HG02763 (cell line): ENCODE measurements at regions not wholly inside any gene's neighbourhood (a gene's known extent, or its start where the extent isn't known, plus 50 kb on each side); places are given as distances from the start of the nearest gene placed in this dataset.

Experiments
- ATAC-seq: cut with Tn5 transposase; IDR thresholded peaks from one replicate; pipeline ENCODE4 v1.9.1; 2021; ENCODE audit warnings: mild to moderate bottlenecking, moderate library complexity; ENCODE audit not compliant: unreplicated experiment

GRCh38 chr7:120215654-120216053, 57.3 kb upstream of the KCND2 start:
- no peak for ATAC-seq

- no peak for ATAC-seq
Measured at GRCh38 chr7:120216947-120217346, 56.0 kb upstream of the KCND2 start.

- ATAC-seq = no peak
Measured at GRCh38 chr7:120218712-120219111, 54.3 kb upstream of the KCND2 start.

GRCh38 chr7:120221666-120222065, 51.3 kb upstream of the KCND2 start:
- ATAC-seq = no peak
